Mucosa of descending colon (tissue), 3 donors: ENCODE measurements at regions not wholly inside any gene's neighbourhood (a gene's known extent, or its start where the extent isn't known, plus 50 kb on each side); places are given as distances from the start of the nearest gene placed in this dataset.
"Not testable (repeated sequence)": the region's sequence is repeated elsewhere in the genome, so short reads cannot be mapped to it uniquely, and the experiment has no call there.

Experiments
- ATAC-seq: fragments of 200-7000 bp; cut with Tn5 transposase; one replicate; pipeline ENCODE4 v1.9.1; 2020; ENCODE audit warnings: mild to moderate bottlenecking, moderate library complexity
- DNase-seq, 3 donors: peaks; one replicate each; pipeline ENCODE4 v3.0.0-alpha.2; 2020
- H3K36me3 ChIP-seq: fragments of 200-600 bp; one replicate; pipeline ENCODE4 v1.8.0; 2021; ENCODE audit warnings: low read depth, mild to moderate bottlenecking
- H3K4me1 ChIP-seq: fragments of 200-600 bp; one replicate; pipeline ENCODE4 v1.8.0; 2021; ENCODE audit warnings: low read depth, mild to moderate bottlenecking
- H3K4me3 ChIP-seq: fragments of 200-600 bp; one replicate; pipeline ENCODE4 v1.8.0; 2021; ENCODE audit warnings: mild to moderate bottlenecking
- H3K9me3 ChIP-seq: fragments of 200-600 bp; one replicate; pipeline ENCODE4 v1.8.0; 2021; ENCODE audit warnings: mild to moderate bottlenecking
- CTCF ChIP-seq: fragments of 200-600 bp; IDR thresholded peaks from one replicate; pipeline ENCODE4 v1.8.0; 2022; ENCODE audit warnings: antibody characterized with exemption, mild to moderate bottlenecking
- intact Hi-C, 2 donors: fragments of 100-400 bp; cut with DNase I in 1 of 2; cut with micrococcal nuclease in 1 of 2; formaldehyde crosslinking; loops; one replicate each; pipeline versions ENCODE4 v1.11.0 to v1.11.1; 2022; cut with DNase I, micrococcal nuclease
- donor health status: DM: no; HTN: no; CAD: no; lungs with moderate emphysema.
- donor health status: DM: no; HTN: no; CAD: no.
- donor health status: DM: no; HTN: yes; CAD: no.

- no peak for DNase-seq
- H3K36me3 ChIP-seq, result no peaks in the 10 kb centered on the region
- TF ChIP-seq CTCF, result no peak
- ATAC-seq, result no peak
- H3K9me3 ChIP-seq, result no peaks in the 10 kb centered on the region
- H3K4me1 ChIP-seq, result no peaks in the 10 kb centered on the region
- intact Hi-C loops, result no loop called here
- no peak overlapping the region for H3K4me3 ChIP-seq
Measured at GRCh38 chr4:137952116-137952515, 290.0 kb downstream of the SLC7A11 start.

- H3K36me3 ChIP-seq, result no peaks in the 10 kb centered on the region
- H3K9me3 ChIP-seq, result no peaks in the 10 kb centered on the region
- intact Hi-C loops, result no loop called here
- no peak for DNase-seq
- no peak for ATAC-seq
- H3K4me1 ChIP-seq, result no peaks in the 10 kb centered on the region
- no peak overlapping the region for H3K4me3 ChIP-seq
- TF ChIP-seq CTCF, result no peak
Measured at GRCh38 chr4:137950286-137950685, 291.9 kb downstream of the SLC7A11 start.

GRCh38 chr4:137949746-137950145, 292.4 kb downstream of the SLC7A11 start:
- Histone ChIP-seq H3K36me3 (no peaks in the 10 kb centered on the region), H3K4me3 (no peak overlapping the region), H3K9me3 (no peaks in the 10 kb centered on the region), H3K4me1 (no peaks in the 10 kb centered on the region)
- no peak for TF ChIP-seq CTCF
- no peak for ATAC-seq
- intact Hi-C loops, result no loop called here
- no peak for DNase-seq

GRCh38 chr4:137946453-137947174, 295.5 kb downstream of the SLC7A11 start:
- H3K36me3 ChIP-seq, result no peaks in the 10 kb centered on the region
- DNase-seq (no peak), ATAC-seq (no peak)
- H3K9me3 ChIP-seq, result no peaks in the 10 kb centered on the region
- H3K4me1 ChIP-seq, result no peaks in the 10 kb centered on the region
- TF ChIP-seq CTCF, result no peak
- intact Hi-C loops, result no loop called here
- H3K4me3 ChIP-seq, result no peak overlapping the region

DNA sequence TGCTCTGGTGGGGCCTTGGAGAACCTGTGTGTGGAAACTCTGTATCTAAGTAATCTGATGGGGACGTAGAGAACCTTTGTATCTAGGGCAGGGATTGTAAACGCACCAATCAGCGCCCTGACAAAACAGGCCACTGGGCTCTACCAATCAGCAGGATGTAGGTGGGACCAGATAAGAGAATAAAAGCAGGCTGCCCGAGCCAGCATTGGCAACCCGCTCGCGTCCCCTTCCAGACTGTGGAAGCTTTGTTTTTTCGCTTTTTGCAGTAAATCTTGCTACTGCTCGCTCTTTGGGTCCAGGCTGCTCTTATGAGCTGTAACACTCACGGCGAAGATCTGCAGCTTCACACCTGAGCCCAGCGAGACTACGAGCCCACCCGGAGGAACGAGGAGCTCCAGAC, 299.3 kb downstream of the SLC7A11 start:
- ATAC-seq, intact Hi-C loops, DNase-seq, H3K36me3 ChIP-seq, H3K4me3 ChIP-seq, H3K4me1 ChIP-seq: not testable (repeated sequence)
- H3K9me3 ChIP-seq, result peaks cover 10% of the 10 kb centered on the region

DNA sequence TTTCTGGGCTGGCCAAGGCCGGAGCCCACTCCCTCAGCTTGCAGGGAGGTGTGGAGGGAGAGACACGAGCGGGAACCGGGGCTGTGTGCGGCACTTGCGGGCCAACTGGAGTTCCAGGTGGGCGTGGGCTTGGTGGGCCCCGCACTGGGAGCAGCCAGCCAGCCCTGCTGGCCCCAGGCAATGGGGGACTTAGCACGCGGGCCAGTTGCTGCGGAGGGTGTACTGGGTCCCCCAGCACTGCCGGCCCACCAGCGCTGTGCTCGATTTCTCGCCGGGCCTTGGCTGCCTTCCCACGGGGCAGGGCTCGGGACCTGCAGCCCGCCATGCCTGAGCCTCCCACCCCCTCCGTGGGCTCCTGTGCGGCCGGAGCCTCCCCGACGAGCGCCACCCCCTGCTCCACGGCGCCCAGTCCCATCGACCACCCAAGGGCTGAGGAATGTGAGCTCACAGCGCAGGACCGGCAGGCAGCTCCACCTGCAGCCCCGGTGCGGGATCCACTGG, 300.1 kb downstream of the SLC7A11 start:
- H3K4me3 ChIP-seq, H3K36me3 ChIP-seq, H3K4me1 ChIP-seq, ATAC-seq, intact Hi-C loops, DNase-seq: not testable (repeated sequence)
- peaks cover 10% of the 10 kb centered on the region for H3K9me3 ChIP-seq

GRCh38 chr4:137934911-137935310, 307.2 kb downstream of the SLC7A11 start:
- DNase-seq (no peak), ATAC-seq (no peak)
- intact Hi-C loops, result no loop called here
- H3K36me3 ChIP-seq, result no peaks in the 10 kb centered on the region
- TF ChIP-seq CTCF, result no peak
- H3K9me3 ChIP-seq, result peaks cover 5% of the 10 kb centered on the region
- no peak overlapping the region for H3K4me3 ChIP-seq
- H3K4me1 ChIP-seq, result no peaks in the 10 kb centered on the region
